Hepatocyte (in vitro differentiated cells): ENCODE measurements at regions not wholly inside any gene's neighbourhood (a gene's known extent, or its start where the extent isn't known, plus 50 kb on each side); places are given as distances from the start of the nearest gene placed in this dataset.

ENCODE experiments used
- DNase-seq: peaks from one replicate; pipeline ENCODE4 v3.0.0-alpha.2; 2016; ENCODE audit warnings: low spot score
- H2AFZ ChIP-seq: fragments of 200-600 bp; sonication (generic); 2 replicates; pipeline ENCODE4 v1.6.0; 2016; ENCODE audit warnings: antibody characterized with exemption, mild to moderate bottlenecking
- H3K27ac ChIP-seq: fragments of 200-600 bp; sonication (generic); 2 replicates; pipeline ENCODE4 v1.5.1; 2016; ENCODE audit warnings: mild to moderate bottlenecking
- H3K27me3 ChIP-seq: fragments of 200-600 bp; sonication (generic); 2 replicates; pipeline ENCODE4 v1.6.1; 2016
- H3K36me3 ChIP-seq: fragments of 200-600 bp; sonication (generic); replicated peaks from 2 replicates; pipeline ENCODE4 v1.5.1; 2016; ENCODE audit warnings: low read depth; ENCODE audit not compliant: insufficient read depth
- H3K4me1 ChIP-seq: fragments of 200-600 bp; sonication (generic); 2 replicates; pipeline ENCODE4 v1.5.1; 2016; ENCODE audit warnings: mild to moderate bottlenecking, moderate library complexity; ENCODE audit not compliant: insufficient read depth
- H3K4me2 ChIP-seq: fragments of 200-600 bp; sonication (generic); 2 replicates; pipeline ENCODE4 v1.6.0; 2016
- H3K4me3 ChIP-seq: fragments of 200-600 bp; sonication (generic); 2 replicates; pipeline ENCODE4 v1.5.1; 2016; ENCODE audit warnings: mild to moderate bottlenecking
- H3K79me2 ChIP-seq: fragments of 200-600 bp; sonication (generic); 2 replicates; pipeline ENCODE4 v1.6.0; 2017; ENCODE audit warnings: mild to moderate bottlenecking
- H3K9me2 ChIP-seq: fragments of 200-600 bp; sonication (generic); replicated peaks from 2 replicates; pipeline ENCODE4 v1.6.0; 2017; ENCODE audit warnings: mild to moderate bottlenecking; ENCODE audit not compliant: insufficient read depth
- H3K9me3 ChIP-seq: fragments of 200-600 bp; sonication (generic); 2 replicates; pipeline ENCODE4 v1.5.1; 2016; ENCODE audit warnings: low read depth, mild to moderate bottlenecking
- H4K20me1 ChIP-seq: fragments of 200-600 bp; sonication (generic); 2 replicates; pipeline ENCODE4 v1.6.0; 2016; ENCODE audit warnings: mild to moderate bottlenecking; ENCODE audit not compliant: insufficient read depth, poor library complexity, severe bottlenecking
- CTCF ChIP-seq: fragments of 200-600 bp; sonication (generic); IDR thresholded peaks from 2 replicates; pipeline ENCODE4 v1.5.1; 2016; ENCODE audit warnings: antibody characterized with exemption, mild to moderate bottlenecking; ENCODE audit not compliant: poor library complexity
- EZH2 ChIP-seq: fragments of 200-600 bp; sonication (generic); IDR thresholded peaks from 2 replicates; pipeline ENCODE4 v1.6.1; 2016; ENCODE audit warnings: antibody characterized with exemption, mild to moderate bottlenecking, borderline replicate concordance
- EZH2phosphoT487 ChIP-seq: fragments of 200-600 bp; sonication (generic); IDR thresholded peaks from one replicate; pipeline ENCODE4 v1.6.1; 2018; ENCODE audit warnings: antibody characterized with exemption, mild to moderate bottlenecking, low read depth, moderate library complexity; ENCODE audit not compliant: unreplicated experiment, severe bottlenecking
- WGBS: methylation state at CpG from one replicate; pipeline ENCODE4 v1.1.6; 2016; ENCODE audit warnings: low lambda C conversion rate; ENCODE audit errors: missing lambda C conversion rate; 5-methylcytosine and 5-hydroxymethylcytosine counted together

- no peaks in the 10 kb centered on the region for H3K79me2 ChIP-seq
- H3K27me3 ChIP-seq: no peaks in the 10 kb centered on the region
- peak overlapping the region; percentile 84 for H3K27ac ChIP-seq
- TF ChIP-seq EZH2phosphoT487: no peak
- no peak for TF ChIP-seq CTCF
- TF ChIP-seq EZH2: no peak
- peaks cover 23% of the 10 kb centered on the region for H3K4me1 ChIP-seq
- peak overlapping the region; percentile 11 for H3K4me2 ChIP-seq
- no peak overlapping the region for H2AFZ ChIP-seq
- DNase-seq: no peak
- no peaks in the 10 kb centered on the region for H3K36me3 ChIP-seq
- H3K4me3 ChIP-seq: no peak overlapping the region
- no peaks in the 10 kb centered on the region for H3K9me2 ChIP-seq
- WGBS: 82% methylated on average over 7 of the region's 7 CpGs
- no peaks in the 10 kb centered on the region for H4K20me1 ChIP-seq
- H3K9me3 ChIP-seq: no peaks in the 10 kb centered on the region
These were observed 103.9 kb upstream of the DMRT1 start for GRCh38 chr9:737400-738120.

GRCh38 chr9:738209-738915 is 103.1 kb upstream of the DMRT1 start:
- Histone ChIP-seq H3K4me3 (no peak overlapping the region), H3K36me3 (no peaks in the 10 kb centered on the region), H2AFZ (no peak overlapping the region), H3K9me2 (no peaks in the 10 kb centered on the region), H3K27ac (peak overlapping the region; percentile 84), H3K9me3 (no peaks in the 10 kb centered on the region), H3K4me2 (peak overlapping the region; percentile 11), H3K79me2 (no peaks in the 10 kb centered on the region), H4K20me1 (no peaks in the 10 kb centered on the region), H3K4me1 (peaks cover 23% of the 10 kb centered on the region), H3K27me3 (no peaks in the 10 kb centered on the region)
- TF ChIP-seq CTCF (no peak), EZH2 (no peak), EZH2phosphoT487 (no peak)
- WGBS: 79% methylated on average over 14 of the region's 14 CpGs
- peak; percentile 79 for DNase-seq

- H4K20me1 ChIP-seq: no peaks in the 10 kb centered on the region
- H3K79me2 ChIP-seq: no peaks in the 10 kb centered on the region
- no peak overlapping the region for H3K4me3 ChIP-seq
- no peak for TF ChIP-seq EZH2
- no peaks in the 10 kb centered on the region for H3K9me3 ChIP-seq
- no peak overlapping the region for H3K4me2 ChIP-seq
- H3K36me3 ChIP-seq: no peaks in the 10 kb centered on the region
- H3K4me1 ChIP-seq: peaks cover 23% of the 10 kb centered on the region
- DNase-seq: no peak
- no peaks in the 10 kb centered on the region for H3K27me3 ChIP-seq
- H2AFZ ChIP-seq: no peak overlapping the region
- H3K27ac ChIP-seq: peak overlapping the region; percentile 69
- no peaks in the 10 kb centered on the region for H3K9me2 ChIP-seq
These were observed 102.1 kb upstream of the DMRT1 start for GRCh38 chr9:739362-739761.

GRCh38 chr9:740221-740620 is 101.3 kb upstream of the DMRT1 start:
- WGBS: 84% methylated on average over 10 of the region's 10 CpGs
- H3K9me3 ChIP-seq: no peaks in the 10 kb centered on the region
- H3K27me3 ChIP-seq: no peaks in the 10 kb centered on the region
- H3K9me2 ChIP-seq: no peaks in the 10 kb centered on the region
- peaks cover 23% of the 10 kb centered on the region for H3K4me1 ChIP-seq
- no peak overlapping the region for H3K4me3 ChIP-seq
- TF ChIP-seq EZH2phosphoT487 (no peak), CTCF (no peak), EZH2 (no peak)
- no peaks in the 10 kb centered on the region for H3K79me2 ChIP-seq
- no peaks in the 10 kb centered on the region for H4K20me1 ChIP-seq
- no peaks in the 10 kb centered on the region for H3K36me3 ChIP-seq
- H2AFZ ChIP-seq: no peak overlapping the region
- H3K27ac ChIP-seq: no peak overlapping the region
- no peak overlapping the region for H3K4me2 ChIP-seq
- no peak for DNase-seq
